ENCODE measurements at regions not wholly inside any gene's neighbourhood (a gene's known extent, or its start where the extent isn't known, plus 50 kb on each side); places are given as distances from the start of the nearest gene placed in this dataset.
"Not testable (repeated sequence)": the region's sequence is repeated elsewhere in the genome, so short reads cannot be mapped to it uniquely, and the experiment has no call there.

- Histone ChIP-seq H4K20me1 (ENCODE audit: insufficient read depth, low read length) (no peaks in the 10 kb centered on the region), H3K9ac (ENCODE audit: insufficient read depth, low read depth, low read length) (no peak overlapping the region), H3K4me1 (ENCODE audit: insufficient read depth, low read length) (no peaks in the 10 kb centered on the region), H3K4me2 (ENCODE audit: low read depth, low read length) (no peak overlapping the region), H3K9me3 (ENCODE audit: low read length) (peaks cover 24% of the 10 kb centered on the region), H3K27me3 (ENCODE audit: control insufficient read depth in 1 of 2, insufficient read depth in 2 of 2, low read length in 2 of 2) (no peaks in the 10 kb centered on the region), H3K79me2 (ENCODE audit: insufficient read depth, low read length) (no peaks in the 10 kb centered on the region), H3K4me3 (replicated peaks in 1 of 3; ENCODE audit: insufficient read depth in 1 of 3, low read depth in 2 of 3, low read length in 3 of 3) (no peak overlapping the region), H3K27ac (ENCODE audit: extremely low read length, insufficient read depth, low read length) (no peak overlapping the region), H2AFZ (ENCODE audit: low read length) (no peak overlapping the region), H3K36me3 (replicated peaks in 1 of 2; ENCODE audit: control insufficient read depth in 1 of 2, insufficient read depth in 2 of 2, low read length in 2 of 2) (no peaks in the 10 kb centered on the region)
- ChIA-PET POLR2A (no interaction called here), CTCF (ENCODE audit: low intra/inter-chr PET ratio, low total read pairs) (no interaction called here)
- no peak for ATAC-seq
- no peak for DNase-seq (ENCODE audit: low spot score)
- intact Hi-C loops (cut with micrococcal nuclease; ENCODE audit: unreplicated experiment): no loop called here
- FAIRE-seq: no peak
- 12% methylated on average over 1 of the region's 1 CpG for WGBS (ENCODE audit: low lambda C conversion rate)
- BruUV-seq (replicated peaks): no TSS peak
- TF ChIP-seq ZNF501 (CRISPR knock-in tag; IDR thresholded peaks at IDR 0.05) (no peak), PHF21A (CRISPR knock-in tag; IDR thresholded peaks at IDR 0.05) (no peak), ZNF432 (CRISPR knock-in tag; IDR thresholded peaks at IDR 0.05; ENCODE audit: borderline replicate concordance) (no peak), NR2F1 (CRISPR knock-in tag; IDR thresholded peaks at IDR 0.05) (no peak), ZNF33A (CRISPR knock-in tag; IDR thresholded peaks at IDR 0.05; ENCODE audit: borderline replicate concordance) (no peak), ZC3H4 (CRISPR knock-in tag; IDR thresholded peaks at IDR 0.05; ENCODE audit: borderline replicate concordance) (no peak)
- in situ Hi-C loops (cut with HindIII; ENCODE audit: extremely low pct_ligation_motif_present, low pct_unique_long_range_greater_than_20kb): no loop called here
These were observed 230.8 kb upstream of the PRSS16 start for GRCh38 chr6:27016689-27017088.

GRCh38 chr6:27018401-27018800 is 229.1 kb upstream of the PRSS16 start:
- H3K27me3 ChIP-seq (ENCODE audit: control insufficient read depth in 1 of 2, insufficient read depth in 2 of 2, low read length in 2 of 2); intact Hi-C loops (cut with micrococcal nuclease; ENCODE audit: unreplicated experiment); BruUV-seq (replicated peaks); FAIRE-seq; H3K9ac ChIP-seq (ENCODE audit: insufficient read depth, low read depth, low read length); DNase-seq (ENCODE audit: low spot score); H2AFZ ChIP-seq (ENCODE audit: low read length); H3K4me2 ChIP-seq (ENCODE audit: low read depth, low read length); H3K36me3 ChIP-seq (replicated peaks in 1 of 2; ENCODE audit: control insufficient read depth in 1 of 2, insufficient read depth in 2 of 2, low read length in 2 of 2); H3K79me2 ChIP-seq (ENCODE audit: insufficient read depth, low read length); POLR2A ChIA-PET; H3K4me1 ChIP-seq (ENCODE audit: insufficient read depth, low read length); in situ Hi-C loops (cut with HindIII; ENCODE audit: extremely low pct_ligation_motif_present, low pct_unique_long_range_greater_than_20kb); H3K27ac ChIP-seq (ENCODE audit: extremely low read length, insufficient read depth, low read length); H3K4me3 ChIP-seq (replicated peaks in 1 of 3; ENCODE audit: insufficient read depth in 1 of 3, low read depth in 2 of 3, low read length in 3 of 3); H4K20me1 ChIP-seq (ENCODE audit: insufficient read depth, low read length); CTCF ChIA-PET (ENCODE audit: low intra/inter-chr PET ratio, low total read pairs); ATAC-seq: not testable (repeated sequence)
- H3K9me3 ChIP-seq (ENCODE audit: low read length): peaks cover 24% of the 10 kb centered on the region
- 58% methylated on average over 6 of the region's 6 CpGs for WGBS (ENCODE audit: low lambda C conversion rate)

Data from HepG2 (cell line).